HG03196 (cell line): ENCODE measurements at regions not wholly inside any gene's neighbourhood (a gene's known extent, or its start where the extent isn't known, plus 50 kb on each side); places are given as distances from the start of the nearest gene placed in this dataset.

Experiments
- ATAC-seq: cut with Tn5 transposase; IDR thresholded peaks from one replicate; pipeline ENCODE4 v1.9.1; 2021; ENCODE audit not compliant: unreplicated experiment

DNA sequence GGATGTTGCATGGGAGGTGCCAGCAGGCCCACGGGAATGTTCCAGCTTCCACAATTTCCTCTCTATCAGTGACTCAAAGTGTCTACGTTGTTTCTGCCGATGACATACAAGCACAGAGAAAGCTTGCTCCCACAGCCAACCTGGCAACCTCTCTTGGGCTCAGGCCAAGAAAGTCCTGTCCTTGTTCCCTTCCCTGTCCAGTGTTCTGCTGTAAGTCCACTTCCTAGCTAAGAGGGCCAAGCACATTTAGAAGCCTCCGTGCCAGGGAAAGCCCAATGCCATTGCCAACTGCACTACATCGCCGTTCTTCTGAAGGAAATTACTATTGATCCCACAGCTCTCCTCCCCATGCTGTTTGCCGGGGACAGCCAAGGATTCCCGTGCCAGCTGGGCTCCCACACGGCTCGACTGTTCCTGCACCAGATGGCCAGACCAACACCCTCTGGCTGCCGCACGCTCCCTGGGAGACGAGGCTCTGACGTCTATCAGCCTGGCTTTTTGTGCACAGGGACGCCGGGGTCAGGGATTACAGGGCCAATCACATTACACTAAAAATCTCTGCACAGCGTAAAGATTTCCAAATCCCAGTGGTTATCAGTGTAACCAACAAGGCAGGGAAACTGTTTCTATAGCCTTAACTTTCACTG, 284.0 kb downstream of the BCOR start:
- ATAC-seq = no peak

DNA sequence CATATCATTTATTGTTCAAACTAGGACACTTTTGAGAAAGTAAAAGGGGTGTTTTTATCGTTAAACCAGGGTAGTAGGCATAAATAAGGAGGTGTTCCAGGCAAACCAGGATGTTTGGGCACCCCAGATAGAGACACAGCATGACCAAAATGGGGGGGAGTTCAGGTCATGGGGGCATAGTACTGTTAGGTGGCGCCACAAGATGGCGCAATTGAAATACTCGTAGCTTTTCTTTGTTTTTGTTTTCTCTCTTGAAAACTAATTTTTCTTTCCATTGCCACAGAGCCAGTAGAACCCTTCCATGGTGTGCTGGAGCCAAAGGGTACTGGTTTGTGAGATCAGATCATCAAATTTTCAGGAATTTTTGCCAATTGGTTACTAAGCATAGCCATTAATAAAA, 283.4 kb downstream of the BCOR start:
- no peak for ATAC-seq

DNA sequence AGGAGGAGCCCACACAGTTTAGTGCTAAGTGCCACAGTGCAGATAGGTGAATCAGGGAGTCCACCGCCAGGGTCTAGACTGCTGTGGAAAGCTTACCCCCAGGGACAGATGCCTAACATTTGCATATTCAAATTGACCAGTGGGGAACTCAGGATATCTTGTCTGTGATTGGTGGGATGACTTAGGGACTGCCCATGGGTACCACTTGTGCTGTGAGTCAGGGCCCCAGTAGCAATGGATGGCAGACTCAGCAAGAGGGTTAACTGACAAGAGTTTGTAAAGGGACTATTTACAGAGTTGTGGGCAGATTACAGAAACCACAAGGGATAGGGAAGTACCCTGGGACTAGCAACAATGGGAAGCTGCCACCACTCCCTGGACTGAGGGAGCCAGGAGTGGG, 282.1 kb downstream of the BCOR start:
- peak; percentile 65 for ATAC-seq

DNA sequence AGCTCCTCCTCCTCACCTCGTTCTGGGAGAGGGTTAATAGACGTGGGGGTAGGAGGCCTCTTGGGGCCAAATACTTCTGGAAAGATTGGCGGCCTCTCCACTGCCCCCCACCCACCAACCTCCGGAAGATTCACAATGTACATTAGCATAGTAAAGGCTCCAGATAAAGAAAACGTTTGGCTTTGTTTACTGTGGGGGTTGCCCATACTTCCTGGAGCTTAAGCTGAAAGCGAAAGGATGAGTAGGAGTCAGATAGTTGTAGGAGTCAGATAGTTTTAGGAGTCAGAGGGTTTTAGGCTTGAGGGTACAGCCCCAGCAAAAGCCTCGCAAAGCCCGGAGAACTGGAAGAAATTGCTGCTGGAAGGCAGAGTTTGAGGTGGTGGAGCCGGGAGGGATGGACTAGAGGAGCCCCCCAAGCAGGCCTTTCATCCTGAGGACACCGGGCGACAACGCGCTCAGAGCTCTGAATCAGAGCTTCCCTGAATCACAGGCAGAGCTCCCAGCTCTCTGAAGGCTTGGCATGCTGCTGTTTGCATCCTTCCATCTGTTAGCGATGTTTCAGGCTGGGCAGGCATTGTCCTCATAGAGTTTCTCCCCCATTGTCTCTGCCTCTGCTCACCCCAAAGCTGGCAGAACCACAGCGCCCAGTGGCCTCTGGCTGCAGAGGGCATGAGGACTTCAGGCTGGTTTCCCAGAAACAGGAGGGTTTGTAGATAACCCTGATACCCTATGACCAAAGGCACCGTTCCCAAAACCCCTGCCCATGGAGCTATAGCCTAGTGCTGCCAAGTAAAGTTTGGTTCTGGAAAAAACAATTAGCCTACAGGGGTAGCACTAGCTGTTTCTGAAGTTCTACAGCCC, 280.7 kb downstream of the BCOR start:
- no peak for ATAC-seq

DNA sequence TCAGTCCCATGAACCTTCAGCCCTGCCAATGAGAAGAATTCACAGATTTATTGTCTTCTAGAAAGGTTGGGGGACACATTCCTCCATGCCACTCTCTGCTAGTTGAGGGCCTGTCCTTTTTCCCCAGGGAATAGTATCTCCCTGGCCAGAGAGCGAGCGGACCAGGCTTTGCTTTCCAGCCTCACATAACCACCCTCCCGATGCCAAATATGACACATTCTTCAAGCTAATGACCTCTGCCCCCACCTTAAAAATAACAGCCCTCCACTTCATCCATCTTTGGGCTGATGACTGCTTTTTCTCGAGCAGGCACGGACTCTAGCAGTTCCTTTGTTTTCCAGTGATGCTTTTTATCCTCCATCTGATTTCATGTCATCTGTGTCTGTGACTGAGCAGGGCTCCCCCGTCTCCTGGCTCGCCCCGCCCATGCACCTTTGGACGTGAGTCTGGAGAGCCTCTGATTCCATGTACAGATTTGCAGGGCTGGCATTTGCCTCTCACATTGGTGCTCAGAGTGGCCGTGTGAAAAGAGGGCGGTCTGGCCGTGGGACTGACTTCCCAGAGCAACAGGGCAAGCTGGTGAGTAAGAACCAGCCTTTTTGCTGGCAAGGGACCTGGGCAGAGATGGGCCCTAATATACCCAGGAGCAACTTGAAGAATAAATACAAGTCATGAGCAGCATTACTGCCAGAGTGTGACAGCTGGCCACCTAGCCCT, 279.8 kb downstream of the BCOR start:
- ATAC-seq = no peak

DNA sequence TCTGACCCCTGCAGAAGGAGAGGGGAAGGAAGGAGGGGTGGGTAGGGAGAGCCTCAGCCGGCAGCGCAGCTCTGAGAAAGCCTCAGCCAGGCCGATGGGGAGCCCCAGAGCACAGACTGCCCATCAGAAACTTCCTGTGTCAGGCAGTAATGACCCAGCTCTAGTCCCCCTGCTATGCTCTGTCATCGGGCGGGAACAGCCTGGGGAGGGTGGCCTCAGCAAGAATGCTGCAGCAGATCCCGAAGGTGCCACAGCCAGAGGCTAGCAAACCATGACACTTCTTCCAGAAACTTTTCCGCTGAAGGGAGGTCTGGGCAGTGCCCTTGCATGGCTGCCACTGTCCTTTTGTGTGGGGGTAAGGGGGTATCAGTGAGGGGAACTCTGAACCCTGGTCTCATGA, 279.0 kb downstream of the BCOR start:
- ATAC-seq = no peak

DNA sequence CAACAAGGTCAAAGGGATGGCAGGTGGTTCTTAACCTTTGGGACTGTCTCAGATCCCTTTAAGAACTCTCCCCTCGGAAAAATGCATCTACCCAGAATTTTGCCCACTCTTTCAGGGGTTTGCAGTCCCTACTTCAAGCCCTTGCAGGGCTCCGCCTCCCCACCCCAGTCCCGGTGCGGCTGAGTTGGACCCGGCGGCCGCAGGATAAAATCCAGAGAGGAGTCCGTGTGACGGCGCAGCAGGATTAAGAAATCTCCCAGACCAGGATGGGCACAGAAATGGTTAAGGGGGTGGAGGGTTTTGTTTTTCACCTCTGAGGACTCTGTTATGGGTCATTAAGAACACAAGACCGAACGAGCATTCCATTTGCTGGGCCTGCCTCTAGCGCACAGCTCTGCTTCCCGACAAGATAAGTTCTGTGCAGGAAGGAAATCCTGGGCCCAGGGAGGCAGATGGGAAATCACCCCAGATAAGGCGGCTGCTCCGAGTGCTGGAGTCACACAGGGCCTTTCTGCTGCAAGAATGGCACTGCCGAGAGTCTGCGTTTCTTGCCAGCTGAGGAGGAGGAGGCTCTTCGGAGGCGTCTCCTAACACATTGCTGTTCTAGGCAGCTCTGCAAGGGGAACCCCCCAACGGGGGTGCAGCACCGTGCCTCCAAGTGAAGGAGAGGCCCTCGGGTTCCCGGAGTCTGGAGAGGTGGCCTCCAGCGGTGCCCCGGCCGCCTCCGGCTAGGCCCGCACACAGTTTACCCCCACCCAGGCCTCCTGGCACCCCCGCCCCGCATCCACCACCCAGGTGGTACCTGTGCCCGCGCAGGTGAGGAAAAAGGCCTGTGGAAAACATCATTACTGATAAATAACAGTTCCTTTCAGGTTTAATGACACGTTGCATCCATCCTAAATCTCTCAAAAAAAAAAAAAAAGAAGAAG, 277.6 kb downstream of the BCOR start:
- no peak for ATAC-seq

DNA sequence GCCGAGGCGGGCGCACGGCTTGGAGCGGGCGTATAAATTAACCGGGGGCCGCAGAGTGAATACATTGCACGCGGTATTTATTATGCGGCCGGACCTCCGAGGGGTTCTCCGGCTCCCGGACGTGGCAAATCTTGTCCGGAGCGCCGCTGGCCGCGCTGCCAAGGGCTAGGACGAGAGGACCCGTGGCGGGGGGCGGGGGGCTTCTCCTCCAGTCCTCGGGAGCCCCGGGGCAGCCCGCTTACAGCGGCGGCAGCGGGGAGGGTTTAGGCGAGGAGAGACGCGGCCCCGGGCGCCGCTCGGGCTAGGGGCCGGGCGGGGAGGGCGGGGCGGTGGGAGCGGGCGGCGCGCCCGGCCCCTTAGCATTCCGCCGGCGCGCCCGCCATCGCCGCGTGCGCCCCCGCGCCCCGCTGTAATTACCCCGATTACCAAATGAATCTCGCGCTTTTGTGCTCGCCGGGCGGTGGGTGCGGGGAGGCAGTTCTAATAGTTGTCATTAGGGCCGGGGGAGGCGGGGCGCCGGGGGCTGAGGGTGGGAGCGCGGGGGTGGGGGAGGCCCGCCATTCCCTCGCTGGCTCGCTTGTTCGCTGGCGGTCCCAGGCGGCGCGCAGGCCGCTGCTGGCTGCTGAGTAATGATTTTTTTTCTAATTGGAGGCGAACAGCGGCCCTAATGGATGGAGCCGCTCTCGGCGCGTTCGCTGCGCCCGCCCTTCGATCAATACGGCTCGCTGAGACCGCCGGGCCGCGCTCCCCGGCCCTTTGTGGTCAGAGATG, 276.6 kb downstream of the BCOR start:
- no peak for ATAC-seq

DNA sequence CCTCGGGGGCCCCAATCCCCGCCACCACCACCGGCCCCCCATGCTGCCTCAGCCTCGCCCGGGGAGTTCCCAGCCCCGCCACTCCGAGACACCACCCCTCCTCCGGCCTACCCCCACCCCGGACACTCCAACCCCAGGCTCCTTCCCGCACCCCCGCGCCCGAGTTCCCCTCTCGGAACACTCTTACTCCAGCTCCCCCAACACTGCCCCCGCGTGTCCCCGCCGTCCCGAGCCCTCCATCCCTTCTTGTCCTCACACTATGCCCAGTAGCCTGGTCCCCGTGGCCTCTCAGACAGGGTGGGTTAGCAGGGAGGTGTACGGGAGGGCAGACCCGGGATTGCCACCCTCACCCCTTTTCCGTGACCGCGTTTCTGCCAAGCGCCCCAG, 276.1 kb downstream of the BCOR start:
- ATAC-seq = no peak

DNA sequence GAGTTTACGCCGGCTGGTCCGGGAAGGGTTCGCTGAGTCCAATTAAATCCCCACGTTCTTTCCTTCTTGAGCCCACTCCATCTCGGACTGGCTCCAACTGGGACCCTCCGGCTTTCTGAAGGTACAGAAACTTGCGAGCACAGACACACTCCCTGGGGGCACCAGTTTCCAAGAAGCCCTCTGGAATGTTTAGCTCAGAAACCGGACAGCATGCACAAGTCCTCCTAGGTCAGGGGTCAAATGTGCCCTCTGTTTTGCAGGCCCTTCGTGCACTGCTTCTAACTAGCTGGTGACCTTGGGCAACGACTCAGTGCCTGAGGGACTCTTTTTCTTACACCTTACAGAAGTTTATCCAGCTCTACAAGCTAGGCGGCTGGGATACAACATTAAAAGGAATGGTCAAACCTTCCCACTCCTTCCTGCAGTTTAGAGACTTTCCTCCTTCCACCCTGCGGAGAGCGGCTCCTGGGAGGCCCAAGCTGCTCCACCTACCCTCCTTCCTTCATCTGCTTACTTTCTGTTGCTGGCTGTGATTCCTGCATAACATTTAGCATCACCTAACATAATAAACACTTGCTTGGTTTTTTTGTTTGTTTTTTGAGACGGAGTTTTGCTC, 275.5 kb downstream of the BCOR start:
- no peak for ATAC-seq

DNA sequence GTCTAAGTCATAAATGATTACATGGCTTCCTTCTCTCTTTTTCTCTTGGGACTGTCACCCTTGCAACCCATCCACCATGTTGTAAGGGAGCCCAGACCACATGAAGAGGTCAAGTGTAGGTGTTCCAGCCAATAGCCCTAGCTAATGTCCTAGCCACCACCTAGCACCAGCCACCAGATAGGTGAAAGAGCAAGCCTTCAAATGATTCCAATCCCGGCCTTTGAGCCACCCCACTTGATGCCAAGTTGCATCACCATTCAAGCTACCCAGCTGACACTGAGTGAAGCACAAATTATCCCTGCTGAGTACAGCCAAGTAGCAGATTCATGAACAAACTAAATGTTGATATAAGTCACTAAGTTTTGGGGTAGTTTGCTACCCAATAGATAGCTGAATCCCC, 274.3 kb downstream of the BCOR start:
- ATAC-seq = no peak

DNA sequence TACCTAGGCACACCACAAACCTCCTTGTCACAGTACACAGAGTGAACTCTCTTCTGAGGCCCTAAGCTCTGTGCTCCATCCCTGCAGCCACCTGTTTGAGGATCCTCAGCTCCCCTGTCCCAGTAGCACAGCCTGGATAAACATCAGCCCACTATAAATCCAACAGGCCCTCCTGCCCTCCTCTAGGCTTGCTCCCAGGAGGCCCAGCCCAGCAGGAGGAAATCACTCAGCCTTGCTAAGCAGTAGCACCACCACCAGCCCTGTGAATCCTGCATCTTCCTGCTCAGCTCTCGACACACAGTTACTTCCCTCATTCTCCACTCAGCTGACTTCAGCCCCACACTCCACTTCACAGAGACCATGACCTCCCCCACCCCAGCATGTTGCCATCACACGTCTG, 273.9 kb downstream of the BCOR start:
- no peak for ATAC-seq

DNA sequence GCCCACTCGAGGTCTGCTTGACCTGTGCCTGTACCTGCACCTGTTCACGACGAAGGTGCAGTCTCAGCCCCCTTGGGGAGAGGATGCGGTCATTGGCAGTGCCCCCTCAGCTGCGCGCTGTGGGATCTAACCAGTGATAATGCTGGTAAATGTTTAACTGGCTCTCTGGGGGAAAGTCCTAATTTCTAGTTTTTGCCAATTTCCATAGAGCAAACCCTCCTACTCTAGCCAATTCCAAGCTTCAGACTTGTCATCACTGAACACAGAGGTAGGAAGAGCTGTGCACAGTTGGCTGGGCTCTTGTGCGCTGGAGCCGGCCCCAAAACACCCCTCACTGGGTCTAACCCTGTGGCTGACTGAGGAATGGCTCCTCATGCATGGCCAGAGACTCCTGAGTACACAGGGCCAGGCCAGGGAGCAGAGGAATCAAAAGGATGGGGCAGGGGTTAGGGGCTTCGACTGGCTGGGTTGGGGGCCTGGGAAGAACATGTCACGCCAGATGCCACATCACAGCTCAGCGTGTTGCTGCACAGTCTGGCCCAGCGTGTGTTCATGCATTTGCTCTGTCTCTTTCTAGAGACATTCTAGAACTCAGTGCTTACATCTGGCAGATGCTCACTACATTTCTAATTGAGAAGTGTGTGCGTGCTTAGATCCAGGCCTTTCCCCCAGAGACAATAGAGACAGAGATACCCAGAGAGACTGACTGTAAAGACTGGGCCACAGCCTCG, 270.8 kb downstream of the BCOR start:
- no peak for ATAC-seq

DNA sequence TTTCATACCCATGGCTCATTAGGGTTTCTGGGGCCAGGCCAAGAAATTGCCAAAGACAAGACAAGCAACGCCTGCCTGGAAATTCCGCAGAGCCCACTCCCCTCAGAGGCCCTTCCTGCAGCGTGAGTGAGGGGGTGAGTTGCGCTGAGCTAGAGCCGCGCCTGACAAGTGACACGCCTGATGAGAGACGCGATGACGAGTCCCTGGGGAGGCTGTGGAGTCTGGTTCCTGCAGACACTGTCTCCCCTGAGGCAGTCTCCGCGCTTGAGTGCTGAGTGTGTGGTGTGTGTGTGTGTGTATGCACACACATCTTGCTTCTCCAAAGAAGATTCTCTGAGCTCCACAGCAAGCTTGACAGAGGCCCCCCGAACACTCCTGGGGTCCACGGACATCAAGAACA, 269.8 kb downstream of the BCOR start:
- no peak for ATAC-seq

DNA sequence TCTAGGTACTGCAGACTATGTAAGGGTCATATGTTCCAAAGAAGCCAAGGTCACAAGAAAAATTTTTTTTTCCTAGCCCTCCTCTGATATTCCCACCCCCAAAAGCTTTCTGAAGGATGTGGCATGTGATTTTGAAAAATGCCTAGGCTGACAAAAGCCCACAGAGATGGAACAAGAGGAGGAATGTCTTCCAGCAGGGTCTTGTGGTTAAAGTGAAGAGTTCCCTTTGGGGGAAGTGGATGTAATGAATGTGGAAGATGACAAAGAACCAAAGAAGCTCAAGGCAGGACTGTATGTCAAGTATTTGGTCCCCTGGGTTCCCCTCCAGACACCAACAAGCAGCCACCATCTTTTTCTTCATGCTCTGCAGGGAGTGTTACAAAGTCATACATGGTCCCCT, 268.8 kb downstream of the BCOR start:
- no peak for ATAC-seq

DNA sequence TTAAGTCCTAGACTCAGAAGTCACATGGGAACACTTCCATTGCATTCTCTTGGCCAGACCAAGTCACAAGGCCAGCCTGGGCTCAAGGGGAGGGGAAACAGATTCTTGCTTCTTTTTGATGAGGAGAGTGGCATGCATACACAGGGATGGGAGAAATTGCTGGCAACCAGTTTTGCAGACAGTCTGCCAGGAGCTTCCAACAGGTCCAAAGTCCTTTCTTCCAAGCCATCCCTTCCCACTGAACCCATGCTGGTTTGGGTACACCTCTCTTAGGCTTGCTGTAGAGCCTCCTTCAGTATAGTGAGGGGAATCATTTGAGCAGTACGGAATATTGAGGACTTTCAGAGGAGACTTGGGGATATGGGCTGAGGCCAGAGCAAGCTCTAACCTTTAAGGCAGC, 267.8 kb downstream of the BCOR start:
- ATAC-seq = no peak

DNA sequence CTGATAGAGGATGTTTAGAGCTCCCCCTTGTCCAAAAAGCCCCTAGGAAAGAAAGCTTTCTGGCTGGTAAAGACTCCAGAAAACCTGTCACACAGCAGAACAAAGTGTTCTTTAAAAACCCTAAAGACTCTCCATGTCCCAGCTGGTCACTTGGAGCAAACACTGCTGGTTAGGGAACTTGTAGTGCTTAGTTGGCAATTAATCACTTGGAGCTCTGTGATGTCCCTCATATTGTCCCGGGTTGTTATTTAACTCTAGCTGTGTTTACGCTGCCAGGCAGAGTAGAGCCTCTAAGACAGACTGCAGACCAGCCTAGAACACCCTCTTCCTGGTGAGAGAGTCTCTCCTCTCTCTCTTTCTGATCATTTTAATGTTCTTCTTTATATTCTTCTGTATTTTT, 267.3 kb downstream of the BCOR start:
- ATAC-seq = no peak

DNA sequence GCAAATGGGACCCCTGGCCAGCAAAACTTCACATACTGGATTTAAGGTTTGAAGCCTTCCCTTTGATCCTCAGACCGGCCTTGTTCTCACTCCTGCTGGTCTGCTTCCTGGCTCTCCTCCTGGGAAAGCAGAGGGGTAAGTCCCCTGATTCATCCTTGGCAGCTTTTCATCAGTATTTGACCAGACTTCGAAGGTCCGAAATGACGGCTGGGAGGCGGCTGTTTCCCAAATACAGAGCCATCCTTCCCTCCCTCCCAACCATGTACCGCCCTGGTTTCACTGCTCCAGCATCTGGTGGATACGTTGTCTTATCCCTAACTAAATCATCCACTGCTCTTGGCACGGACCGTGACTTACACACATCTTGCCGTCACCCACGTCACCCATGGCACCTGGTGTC, 265.5 kb downstream of the BCOR start:
- ATAC-seq = no peak

DNA sequence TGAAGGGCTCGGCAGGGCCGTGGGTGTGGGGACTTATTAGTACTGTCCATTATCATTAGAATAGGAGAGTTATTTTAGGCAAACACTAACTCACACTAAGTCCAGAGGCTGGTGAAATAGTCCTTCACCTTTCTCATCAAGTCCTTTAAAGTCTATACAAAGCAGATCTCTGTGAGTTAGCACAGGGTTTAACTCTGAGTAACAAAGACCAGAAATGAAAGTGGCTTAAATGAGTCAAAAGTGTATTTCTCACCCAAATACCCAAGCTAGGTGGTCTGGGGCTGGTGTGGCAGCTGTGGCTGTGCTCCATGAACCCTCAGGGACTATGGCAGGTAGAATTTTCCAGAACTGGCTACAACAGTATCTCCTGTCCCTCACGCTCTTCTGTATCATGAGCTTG, 263.2 kb downstream of the BCOR start:
- no peak for ATAC-seq
